ENCODE measurements at regions not wholly inside any gene's neighbourhood (a gene's known extent, or its start where the extent isn't known, plus 50 kb on each side); places are given as distances from the start of the nearest gene placed in this dataset.

DNA sequence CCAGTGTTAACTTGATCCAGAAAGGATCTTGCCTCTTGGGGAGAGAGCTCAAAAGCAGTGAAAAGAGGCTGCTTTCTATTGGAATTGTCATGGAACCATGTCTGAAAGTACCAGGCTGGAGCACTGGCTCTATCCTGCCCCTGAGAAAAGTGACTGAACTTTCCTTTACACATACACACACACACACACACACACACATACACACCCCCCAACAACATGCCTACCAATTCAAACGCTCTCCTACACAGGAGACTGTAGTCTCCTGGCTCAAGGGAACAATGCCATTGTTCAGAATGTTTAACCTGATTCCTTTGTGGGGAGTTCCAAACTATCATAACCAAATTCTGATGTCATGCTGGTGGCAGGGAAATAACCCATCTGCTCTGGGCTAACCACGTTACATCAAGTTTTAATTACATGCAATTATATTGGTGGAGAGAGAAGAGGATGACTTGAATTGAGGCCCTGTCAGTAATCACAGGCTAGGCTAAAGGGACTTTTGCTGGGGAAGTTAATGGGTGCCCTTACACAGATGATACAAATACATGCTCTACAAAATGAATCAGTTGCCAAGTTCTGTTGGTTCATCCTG is 52.3 kb upstream of the DUSP10 start:
- Histone ChIP-seq H2AFZ (ENCODE audit: low read length) (no peak overlapping the region), H4K91ac (replicated peaks; ENCODE audit: insufficient read length, low read length) (no peak overlapping the region), H3K9me3 (ENCODE audit: insufficient read depth in 2 of 2, low read depth in 1 of 2, low read length in 1 of 2) (no peaks in the 10 kb centered on the region), H3K4ac (replicated peaks; ENCODE audit: insufficient read length, low read depth, low read length) (no peak overlapping the region), H3K14ac (ENCODE audit: insufficient read length) (no peak overlapping the region), H4K5ac (ENCODE audit: insufficient read length, low read depth, low read length) (no peak overlapping the region), H3K79me2 (ENCODE audit: control insufficient read depth in 1 of 2, insufficient read depth in 2 of 2, low read length in 2 of 2) (no peaks in the 10 kb centered on the region), H2BK12ac (ENCODE audit: low read depth, low read length) (no peak overlapping the region), H3K4me3 (ENCODE audit: extremely low read depth in 1 of 4, insufficient read depth in 2 of 4, low read depth in 3 of 4, low read length in 4 of 4) (no peak overlapping the region), H2BK5ac (ENCODE audit: low read depth, low read length) (no peak overlapping the region), H3K27me3 (replicated peaks in 1 of 4; ENCODE audit: control insufficient read depth in 3 of 4, extremely low read depth in 1 of 4, insufficient read depth in 3 of 4, low read length in 3 of 4) (no peaks in the 10 kb centered on the region; a peak in 1 of 7 replicates), H3K79me1 (ENCODE audit: low read depth, low read length) (no peaks in the 10 kb centered on the region), H4K8ac (ENCODE audit: extremely low read depth, insufficient read depth, low read length) (no peak overlapping the region), H2BK20ac (ENCODE audit: low read length) (no peak overlapping the region), H3K23me2 (ENCODE audit: low read depth, low read length) (no peaks in the 10 kb centered on the region), H3K9ac (replicated peaks in 1 of 4; ENCODE audit: extremely low read depth in 1 of 4, low read depth in 3 of 4, low read length in 3 of 4) (no peak overlapping the region), H3K56ac (replicated peaks; ENCODE audit: insufficient read length, low read depth, low read length) (no peak overlapping the region), H4K20me1 (replicated peaks in 1 of 2; ENCODE audit: control insufficient read depth in 1 of 2, insufficient read depth in 2 of 2, low read length in 2 of 2) (no peaks in the 10 kb centered on the region), H3K23ac (ENCODE audit: insufficient read length) (no peak overlapping the region), H2BK15ac (ENCODE audit: low read length) (no peak overlapping the region), H3K4me1 (replicated peaks in 1 of 4; ENCODE audit: control insufficient read depth in 3 of 4, insufficient read depth in 4 of 4, low read length in 3 of 4) (no peaks in the 10 kb centered on the region), H2AK5ac (ENCODE audit: low read depth, low read length) (no peak overlapping the region), H3K4me2 (ENCODE audit: insufficient read depth in 1 of 2, low read depth in 2 of 2, low read length in 2 of 2) (no peak overlapping the region), H3K27ac (ENCODE audit: low read depth, low read length) (no peak overlapping the region), H2BK120ac (replicated peaks; ENCODE audit: low read depth, low read length) (no peak overlapping the region), H3K18ac (ENCODE audit: extremely low read depth, low read length) (no peak overlapping the region), H3K36me3 (ENCODE audit: control insufficient read depth in 2 of 4, insufficient read depth in 4 of 4, low read length in 3 of 4) (no peaks in the 10 kb centered on the region)
- 69% methylated on average over 2 of the region's 2 CpGs; no CpG with 5 or more reads in 1 of the 2 experiments for WGBS, 2 experiments (ENCODE audit: extremely low coverage in 1 of 2, insufficient coverage in 1 of 2, insufficient read length in 1 of 2, insufficient replicate concordance in 2 of 2, low coverage in 1 of 2, low lambda C conversion rate in 2 of 2, missing lambda C conversion rate in 1 of 2)
- ChIA-PET CTCF (ENCODE audit: partially characterized antibody) (no interaction called here), POLR2A (ENCODE audit: partially characterized antibody) (no interaction called here)
- no peak for DNase-seq (ENCODE audit: low read depth in 1 of 2, low spot score in 2 of 2)
- FAIRE-seq: no peak
- TF ChIP-seq YY1 (IDR thresholded peaks at IDR 0.05; ENCODE audit: low read depth, low read length) (no peak), HDAC2 (IDR thresholded peaks at IDR 0.05; ENCODE audit: borderline replicate concordance in 1 of 2, low read depth in 2 of 2, low read length in 2 of 2) (no peak), FOSL1 (IDR thresholded peaks at IDR 0.05; ENCODE audit: insufficient read depth, low read depth, low read length) (no peak), RFX5 (IDR thresholded peaks at IDR 0.05; ENCODE audit: borderline replicate concordance, low read depth, low read length) (no peak), SAP30 (IDR thresholded peaks at IDR 0.05; ENCODE audit: insufficient read depth, insufficient replicate concordance, low read length) (no peak), JUN (IDR thresholded peaks at IDR 0.05; ENCODE audit: low read depth, low read length) (no peak), BRCA1 (IDR thresholded peaks at IDR 0.05; ENCODE audit: low read depth, low read length) (no peak), CEBPB (IDR thresholded peaks at IDR 0.05; ENCODE audit: low read depth, low read length) (no peak), RBBP5 (IDR thresholded peaks at IDR 0.05; ENCODE audit: borderline replicate concordance, low read depth, low read length) (no peak)
- TF ChIP-seq, protein P1, sequence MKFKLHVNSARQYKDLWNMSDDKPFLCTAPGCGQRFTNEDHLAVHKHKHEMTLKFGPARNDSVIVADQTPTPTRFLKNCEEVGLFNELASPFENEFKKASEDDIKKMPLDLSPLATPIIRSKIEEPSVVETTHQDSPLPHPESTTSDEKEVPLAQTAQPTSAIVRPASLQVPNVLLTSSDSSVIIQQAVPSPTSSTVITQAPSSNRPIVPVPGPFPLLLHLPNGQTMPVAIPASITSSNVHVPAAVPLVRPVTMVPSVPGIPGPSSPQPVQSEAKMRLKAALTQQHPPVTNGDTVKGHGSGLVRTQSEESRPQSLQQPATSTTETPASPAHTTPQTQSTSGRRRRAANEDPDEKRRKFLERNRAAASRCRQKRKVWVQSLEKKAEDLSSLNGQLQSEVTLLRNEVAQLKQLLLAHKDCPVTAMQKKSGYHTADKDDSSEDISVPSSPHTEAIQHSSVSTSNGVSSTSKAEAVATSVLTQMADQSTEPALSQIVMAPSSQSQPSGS (IDR thresholded peaks at IDR 0.05; ENCODE audit: low read length): no peak
- TF ChIP-seq, protein P2, sequence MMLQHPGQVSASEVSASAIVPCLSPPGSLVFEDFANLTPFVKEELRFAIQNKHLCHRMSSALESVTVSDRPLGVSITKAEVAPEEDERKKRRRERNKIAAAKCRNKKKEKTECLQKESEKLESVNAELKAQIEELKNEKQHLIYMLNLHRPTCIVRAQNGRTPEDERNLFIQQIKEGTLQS (IDR thresholded peaks at IDR 0.05; ENCODE audit: insufficient read depth, low read depth, low read length): no peak

All from H1 (cell line).